ENCODE measurements at regions not wholly inside any gene's neighbourhood (a gene's known extent, or its start where the extent isn't known, plus 50 kb on each side); places are given as distances from the start of the nearest gene placed in this dataset.
"Not testable (repeated sequence)": the region's sequence is repeated elsewhere in the genome, so short reads cannot be mapped to it uniquely, and the experiment has no call there.

DNA sequence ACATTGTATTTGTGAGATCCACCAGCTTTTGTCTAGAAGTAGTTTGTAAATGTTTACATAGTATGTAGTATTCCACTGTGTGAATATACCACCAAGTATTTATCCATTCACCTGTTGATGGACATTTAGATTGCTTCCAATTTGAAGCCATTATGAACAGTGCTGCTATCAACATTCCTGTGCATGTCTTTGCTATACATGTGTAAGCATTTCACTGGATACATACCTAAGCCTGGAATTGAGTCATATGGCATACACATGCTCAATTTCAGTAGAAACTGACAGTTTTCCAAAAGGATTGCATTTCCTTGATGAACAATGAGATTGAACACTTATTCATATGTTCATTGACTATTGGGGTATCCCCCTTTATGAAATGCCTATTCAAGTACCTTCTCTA, 540.6 kb upstream of the SOX9 start:
- Histone ChIP-seq H3K27ac (no peak overlapping the region), H3K27me3 (no peaks in the 10 kb centered on the region), H3K4me3 (no peak overlapping the region), H3K4me1 (no peaks in the 10 kb centered on the region), H3K36me3 (no peaks in the 10 kb centered on the region), H3K9me3 (peaks cover 0 to 18% (median 9%) of the 10 kb centered on the region in 4 donors)
- TF ChIP-seq EP300 (IDR thresholded peaks at IDR 0.05) (no peak), POLR2A (IDR thresholded peaks at IDR 0.05) (no peak), POLR2AphosphoS5 (IDR thresholded peaks at IDR 0.05) (no peak)
- TF ChIP-seq, protein P1, sequence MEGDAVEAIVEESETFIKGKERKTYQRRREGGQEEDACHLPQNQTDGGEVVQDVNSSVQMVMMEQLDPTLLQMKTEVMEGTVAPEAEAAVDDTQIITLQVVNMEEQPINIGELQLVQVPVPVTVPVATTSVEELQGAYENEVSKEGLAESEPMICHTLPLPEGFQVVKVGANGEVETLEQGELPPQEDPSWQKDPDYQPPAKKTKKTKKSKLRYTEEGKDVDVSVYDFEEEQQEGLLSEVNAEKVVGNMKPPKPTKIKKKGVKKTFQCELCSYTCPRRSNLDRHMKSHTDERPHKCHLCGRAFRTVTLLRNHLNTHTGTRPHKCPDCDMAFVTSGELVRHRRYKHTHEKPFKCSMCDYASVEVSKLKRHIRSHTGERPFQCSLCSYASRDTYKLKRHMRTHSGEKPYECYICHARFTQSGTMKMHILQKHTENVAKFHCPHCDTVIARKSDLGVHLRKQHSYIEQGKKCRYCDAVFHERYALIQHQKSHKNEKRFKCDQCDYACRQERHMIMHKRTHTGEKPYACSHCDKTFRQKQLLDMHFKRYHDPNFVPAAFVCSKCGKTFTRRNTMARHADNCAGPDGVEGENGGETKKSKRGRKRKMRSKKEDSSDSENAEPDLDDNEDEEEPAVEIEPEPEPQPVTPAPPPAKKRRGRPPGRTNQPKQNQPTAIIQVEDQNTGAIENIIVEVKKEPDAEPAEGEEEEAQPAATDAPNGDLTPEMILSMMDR (IDR thresholded peaks at IDR 0.05): no peak
- no peak for DNase-seq
- intact Hi-C loops (cut with DNase I; ENCODE audit: low total_unique reads): no loop called here

DNA sequence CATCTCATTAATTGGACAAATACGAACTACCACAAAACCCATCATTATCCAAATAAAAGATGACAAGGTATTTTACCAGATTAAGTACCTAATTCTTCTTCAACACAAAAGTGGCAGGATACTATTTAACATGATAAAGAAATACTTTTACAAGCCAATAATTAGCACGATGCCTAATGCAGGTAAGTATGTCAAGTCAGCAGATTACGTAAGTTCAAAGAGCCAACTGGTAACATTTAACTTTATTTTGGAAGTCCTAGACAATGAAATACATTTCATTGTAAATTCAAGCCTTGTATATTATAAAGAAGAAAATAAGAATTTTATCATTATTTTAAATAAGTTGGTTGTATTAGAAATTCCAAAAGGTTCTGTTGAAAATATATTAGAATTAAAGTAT, 535.3 kb upstream of the SOX9 start:
- WGBS, 5 donors: 76 to 82% (median 78%) methylated on average over 3 of the region's 3 CpGs
- intact Hi-C loops (cut with DNase I; ENCODE audit: low total_unique reads): no loop called here

DNA sequence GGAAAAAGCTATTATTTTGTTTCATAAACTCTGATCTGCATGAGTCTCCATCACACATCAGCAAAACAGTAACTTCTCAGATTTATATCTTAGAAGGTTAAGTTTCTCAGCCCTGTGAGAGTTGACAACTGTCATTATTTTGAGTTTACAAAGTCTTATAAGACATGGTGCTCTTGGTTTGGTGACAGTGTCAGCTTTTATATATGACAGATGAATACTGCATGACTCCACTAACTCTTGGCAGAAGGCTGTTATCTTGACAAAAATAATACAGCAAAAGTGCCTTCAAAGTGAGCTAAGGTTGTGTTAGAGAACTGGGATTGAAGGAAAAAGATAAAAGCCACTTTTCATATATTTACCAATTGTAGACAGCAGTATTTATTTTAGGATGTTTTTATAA, 528.4 kb upstream of the SOX9 start:
- DNase-seq: no peak
- Histone ChIP-seq H3K27me3 (no peaks in the 10 kb centered on the region), H3K4me1 (no peaks in the 10 kb centered on the region), H3K36me3 (no peaks in the 10 kb centered on the region), H3K27ac (no peak overlapping the region), H3K9me3 (no peaks in the 10 kb centered on the region), H3K4me3 (no peak overlapping the region)
- intact Hi-C loops (cut with DNase I; ENCODE audit: low total_unique reads): no loop called here
- TF ChIP-seq, protein P1 (IDR thresholded peaks at IDR 0.05): no peak
- TF ChIP-seq POLR2A (IDR thresholded peaks at IDR 0.05) (no peak), POLR2AphosphoS5 (IDR thresholded peaks at IDR 0.05) (no peak), EP300 (IDR thresholded peaks at IDR 0.05) (no peak)

More for the DNA sequence above, 535.3 kb upstream of the SOX9 start:
- TF ChIP-seq POLR2A (IDR thresholded peaks at IDR 0.05) (no peak), EP300 (IDR thresholded peaks at IDR 0.05) (no peak), POLR2AphosphoS5 (IDR thresholded peaks at IDR 0.05) (no peak)
- TF ChIP-seq, protein P1 (IDR thresholded peaks at IDR 0.05): no peak
- Histone ChIP-seq H3K27ac (no peak overlapping the region), H3K36me3 (no peaks in the 10 kb centered on the region), H3K9me3 (no peaks in the 10 kb centered on the region), H3K27me3 (no peaks in the 10 kb centered on the region), H3K4me1 (no peaks in the 10 kb centered on the region), H3K4me3 (no peak overlapping the region)
- no peak for DNase-seq

DNA sequence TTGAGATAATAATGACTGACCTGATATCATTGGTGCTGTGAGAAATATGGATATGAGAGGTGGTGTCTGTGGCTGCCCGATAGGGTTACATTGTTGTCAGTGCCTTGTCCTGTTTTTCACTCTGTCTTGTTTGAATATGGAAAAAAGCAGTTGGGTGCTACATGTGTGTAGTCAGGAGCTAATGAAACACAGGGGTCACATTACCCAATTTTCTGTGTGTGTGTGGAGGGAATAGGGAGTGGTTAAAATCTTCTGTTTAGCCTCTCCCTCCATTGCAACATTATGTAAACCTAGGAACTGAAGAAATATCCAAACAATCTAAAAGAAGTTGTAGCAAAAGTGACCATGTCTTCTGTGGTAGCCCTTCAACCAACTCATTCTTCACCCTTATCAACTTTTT, 527.7 kb upstream of the SOX9 start:
- 82 to 100% (median 85%) methylated on average over 1 of the region's 1 CpG for WGBS, 5 donors
- H3K27me3 ChIP-seq: no peaks in the 10 kb centered on the region

DNA sequence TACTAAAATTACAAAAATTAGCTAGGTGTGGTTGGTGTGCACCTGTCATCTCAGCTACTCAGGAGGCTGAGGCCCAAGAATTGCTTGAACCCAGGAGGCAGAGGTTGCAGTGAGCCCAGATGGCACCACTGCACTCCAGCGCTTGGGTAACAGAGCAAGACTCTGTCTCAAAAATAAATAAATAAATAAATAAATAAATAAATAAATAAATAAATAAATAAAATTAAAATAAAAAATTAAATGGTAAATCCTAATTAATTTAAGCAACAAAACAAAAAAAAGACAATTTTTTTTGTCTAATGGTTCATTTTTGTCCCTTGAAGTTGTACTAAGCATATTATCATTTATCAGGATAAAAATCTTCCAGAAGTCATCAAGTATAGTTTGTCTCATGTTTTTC, 521.2 kb upstream of the SOX9 start:
- H3K27me3 ChIP-seq; H3K4me1 ChIP-seq; H3K27ac ChIP-seq; H3K36me3 ChIP-seq; intact Hi-C loops (cut with DNase I; ENCODE audit: low total_unique reads); H3K4me3 ChIP-seq; DNase-seq; H3K9me3 ChIP-seq: not testable (repeated sequence)
- WGBS, 5 donors: 92 to 100% (median 96%) methylated on average over 1 of the region's 1 CpG

More for the DNA sequence above, 527.7 kb upstream of the SOX9 start:
- Histone ChIP-seq H3K4me3 (no peak overlapping the region), H3K4me1 (no peaks in the 10 kb centered on the region), H3K36me3 (no peaks in the 10 kb centered on the region), H3K27ac (no peak overlapping the region), H3K9me3 (no peaks in the 10 kb centered on the region)
- TF ChIP-seq, protein P1 (IDR thresholded peaks at IDR 0.05): no peak
- TF ChIP-seq POLR2AphosphoS5 (IDR thresholded peaks at IDR 0.05) (no peak), POLR2A (IDR thresholded peaks at IDR 0.05) (no peak), EP300 (IDR thresholded peaks at IDR 0.05) (no peak)
- intact Hi-C loops (cut with DNase I; ENCODE audit: low total_unique reads): no loop called here
- no peak for DNase-seq

All from stomach (tissue), 8 donors.